ENCODE measurements at regions not wholly inside any gene's neighbourhood (a gene's known extent, or its start where the extent isn't known, plus 50 kb on each side); places are given as distances from the start of the nearest gene placed in this dataset.
A peak's percentile ranks its signal among the peaks of the same experiment; 100 is the strongest.

GRCh38 chr2:42927334-42928160, 135.2 kb upstream of the HAAO start:
- peak in 2 of 3 donors; percentile 72 to 89 for DNase-seq (ENCODE audit: low read depth in 2 of 3, low spot score in 2 of 3)

- no peak for DNase-seq (ENCODE audit: low read depth in 2 of 3, low spot score in 2 of 3)
These were observed 134.3 kb upstream of the HAAO start for GRCh38 chr2:42926434-42927333.

DNA sequence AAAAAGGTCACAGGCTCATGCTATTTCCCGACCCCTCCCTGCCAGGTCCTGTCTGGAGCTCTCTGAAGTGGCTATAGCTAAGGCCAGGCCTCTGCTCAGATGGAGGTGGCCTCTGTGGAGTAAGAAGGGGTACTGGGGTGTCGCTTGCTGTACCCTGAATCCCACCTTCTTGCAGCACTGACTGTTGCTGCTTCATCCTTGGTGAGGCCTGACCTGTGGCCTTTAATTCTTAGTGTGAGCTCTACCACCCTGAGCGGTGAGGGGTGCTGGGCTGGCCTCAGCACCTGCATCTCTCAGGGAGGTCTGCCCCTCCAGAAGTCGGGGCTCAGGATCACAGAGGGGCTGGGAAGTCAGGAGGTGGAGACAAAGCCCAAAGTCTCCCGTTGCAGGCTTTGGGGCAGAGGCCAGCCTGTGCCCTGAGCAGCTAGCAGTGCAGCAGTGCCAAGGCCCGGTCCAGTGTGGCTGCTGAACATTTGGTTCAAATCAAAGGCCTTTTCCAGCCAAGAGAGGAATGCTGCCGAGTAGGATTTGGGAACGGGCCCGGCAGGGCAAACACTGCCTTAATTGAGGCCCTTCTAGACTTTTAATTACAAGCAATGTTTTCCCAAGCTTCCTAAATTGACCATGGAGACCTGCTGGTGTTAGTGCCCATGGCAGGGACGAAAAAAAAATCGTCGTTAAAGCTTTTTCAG, 133.5 kb upstream of the HAAO start:
- DNase-seq (ENCODE audit: low read depth in 2 of 3, low spot score in 2 of 3) = no peak

DNA sequence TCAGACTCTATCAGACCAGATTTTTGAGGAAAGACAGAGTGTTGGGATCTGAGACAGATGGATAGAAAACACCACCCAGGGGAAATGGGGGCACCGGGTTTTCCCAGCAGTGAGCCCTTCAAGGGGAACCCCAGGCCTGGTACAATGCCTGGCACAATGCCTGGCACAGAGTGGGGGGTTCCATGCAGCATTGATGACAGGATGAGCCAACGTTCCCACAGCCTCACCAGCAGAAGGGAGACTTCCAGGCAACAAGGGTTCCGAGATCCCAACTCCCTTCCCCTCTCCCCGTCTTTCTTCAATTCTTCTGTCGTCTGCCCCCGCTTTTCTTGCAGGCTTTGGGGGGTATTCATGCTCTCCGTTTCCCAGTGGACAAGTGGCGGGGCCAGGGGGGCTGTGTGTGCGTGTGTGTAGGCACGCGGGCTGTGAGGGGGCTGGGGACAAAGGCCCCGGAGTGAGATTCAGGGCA, 132.1 kb upstream of the HAAO start:
- no peak for DNase-seq (ENCODE audit: low read depth in 2 of 3, low spot score in 2 of 3)

GRCh38 chr2:42923580-42924417, 131.4 kb upstream of the HAAO start:
- DNase-seq (ENCODE audit: low read depth in 2 of 3, low spot score in 2 of 3) = no peak

GRCh38 chr2:42922790-42923579, 130.6 kb upstream of the HAAO start:
- no peak for DNase-seq (ENCODE audit: low read depth in 2 of 3, low spot score in 2 of 3)

GRCh38 chr2:42922293-42922692, 129.9 kb upstream of the HAAO start:
- no peak for DNase-seq (ENCODE audit: low read depth in 2 of 3, low spot score in 2 of 3)

DNA sequence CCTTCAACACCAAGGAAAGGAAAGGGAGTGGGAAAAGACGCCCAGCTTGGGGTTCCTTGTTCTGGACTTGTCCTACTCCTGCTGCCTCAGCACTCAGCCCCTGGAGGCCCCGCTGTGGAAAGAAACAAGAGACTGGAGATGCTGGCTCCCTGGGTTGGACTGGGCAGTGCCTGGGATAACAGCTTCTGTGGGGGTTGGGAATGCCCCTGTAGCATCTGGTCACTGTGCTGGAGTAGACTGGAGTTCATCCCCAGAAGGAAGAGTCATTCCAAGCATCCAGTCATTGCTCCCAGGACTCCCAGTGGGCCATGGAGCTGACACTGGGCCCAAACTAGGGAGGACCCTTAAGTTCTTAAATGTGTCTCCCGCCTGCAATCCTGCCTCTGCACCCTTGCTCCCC, 129.3 kb upstream of the HAAO start:
- no peak for DNase-seq (ENCODE audit: low read depth in 2 of 3, low spot score in 2 of 3)

DNA sequence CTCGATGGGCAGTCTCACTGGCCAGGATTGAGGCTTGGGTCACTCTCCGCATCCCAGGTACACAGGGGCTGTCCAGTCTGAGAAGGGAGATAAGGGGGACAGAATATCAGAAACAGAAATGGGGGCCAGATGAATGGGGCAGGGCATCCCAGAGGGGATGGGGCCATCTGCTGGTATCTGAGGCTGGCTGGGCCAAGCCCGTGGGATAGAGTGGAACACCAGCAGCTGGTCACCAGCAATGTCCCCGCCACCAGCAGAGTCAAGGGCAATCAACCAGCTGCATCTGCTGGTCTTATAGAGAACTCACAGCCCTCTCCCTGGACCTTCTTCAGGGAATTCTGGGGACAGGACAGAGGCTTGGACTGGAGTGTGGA, 128.8 kb upstream of the HAAO start:
- no peak for DNase-seq (ENCODE audit: low read depth in 2 of 3, low spot score in 2 of 3)

DNA sequence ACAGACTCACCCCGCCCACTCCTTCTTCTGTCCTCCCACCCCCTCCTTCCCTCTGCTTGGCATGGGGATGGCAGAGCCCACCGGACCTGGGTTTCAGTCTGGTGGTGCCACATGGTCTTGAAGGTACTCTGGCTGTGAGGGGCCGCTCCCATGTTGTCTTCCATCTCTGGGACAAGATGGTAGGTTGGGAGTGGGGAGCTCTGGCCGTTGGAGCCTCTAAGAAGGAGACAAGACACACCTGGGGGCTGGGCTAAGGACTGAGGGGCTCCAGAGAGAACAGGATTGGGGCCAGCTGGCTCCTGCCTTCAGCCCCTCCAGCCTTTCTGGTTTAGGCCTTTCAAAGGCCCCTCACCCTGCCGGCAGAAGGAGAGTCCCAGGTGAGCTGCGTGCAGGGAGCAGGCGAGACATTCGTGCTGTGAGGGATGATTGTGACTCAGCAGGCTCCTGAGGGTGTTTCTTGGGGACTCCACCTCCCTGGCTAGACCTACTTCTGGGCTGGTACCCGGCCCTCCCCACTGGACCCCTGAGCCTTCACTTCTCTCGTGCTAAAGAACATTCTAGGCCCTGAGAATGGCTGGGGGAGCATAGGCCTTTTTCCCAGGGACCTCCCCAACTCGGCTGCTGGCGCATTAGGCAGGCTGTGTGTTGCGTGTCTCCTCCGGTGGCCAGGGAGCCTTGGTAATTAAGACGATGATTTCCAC, 128.2 kb upstream of the HAAO start:
- no peak for DNase-seq (ENCODE audit: low read depth in 2 of 3, low spot score in 2 of 3)

- no peak for DNase-seq (ENCODE audit: low read depth in 2 of 3, low spot score in 2 of 3)
These were observed 126.4 kb upstream of the HAAO start for GRCh38 chr2:42918671-42919318.

- no peak for DNase-seq (ENCODE audit: low read depth in 2 of 3, low spot score in 2 of 3)
These were observed 125.7 kb upstream of the HAAO start for GRCh38 chr2:42918041-42918440.

DNA sequence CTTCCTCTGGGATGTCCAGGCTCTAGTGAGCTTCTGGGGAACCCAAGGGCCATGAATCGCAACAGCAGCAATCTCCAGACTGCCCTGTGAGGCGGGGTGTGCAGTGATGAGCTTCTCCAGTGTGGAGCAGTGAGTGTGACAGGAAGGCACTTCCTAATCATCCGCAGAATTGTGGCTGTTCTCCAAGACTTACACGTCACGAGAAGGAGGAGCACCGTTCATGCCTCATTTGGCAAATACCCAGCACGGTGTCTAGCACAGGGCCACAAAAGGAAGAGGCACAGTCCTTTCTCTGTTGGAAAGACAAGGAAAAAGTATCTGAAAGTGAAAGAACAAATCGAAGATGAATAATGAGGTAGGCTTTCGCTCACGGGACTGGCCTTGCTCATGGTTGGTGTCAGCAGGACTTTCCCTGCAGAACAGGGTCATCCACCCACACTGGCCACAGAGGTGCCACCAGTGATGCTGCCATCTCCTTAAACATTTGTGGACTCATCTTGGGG, 125.1 kb upstream of the HAAO start:
- no peak for DNase-seq (ENCODE audit: low read depth in 2 of 3, low spot score in 2 of 3)

- no peak for DNase-seq (ENCODE audit: low read depth in 2 of 3, low spot score in 2 of 3)
These were observed 123.9 kb upstream of the HAAO start for GRCh38 chr2:42916324-42916723.

DNA sequence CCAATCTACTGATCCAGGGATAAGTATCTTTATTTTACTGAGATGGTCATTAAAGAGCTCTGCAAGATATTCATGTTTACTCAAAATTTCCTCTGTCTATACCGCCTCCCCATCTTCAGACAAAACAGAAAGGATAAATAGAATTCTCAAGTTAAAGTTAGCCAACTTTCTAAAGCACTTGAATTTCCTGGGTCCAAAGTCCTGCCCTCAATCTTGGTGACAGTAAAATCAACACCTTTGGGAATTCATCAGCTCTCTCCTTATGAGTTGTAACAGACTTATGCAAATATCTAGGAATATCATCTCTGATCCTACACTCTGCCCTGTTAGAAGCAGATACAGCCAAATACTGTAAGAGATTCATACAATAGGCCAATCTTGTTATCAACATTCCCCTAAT, 122.5 kb upstream of the HAAO start:
- DNase-seq (ENCODE audit: low read depth in 2 of 3, low spot score in 2 of 3) = no peak

DNA sequence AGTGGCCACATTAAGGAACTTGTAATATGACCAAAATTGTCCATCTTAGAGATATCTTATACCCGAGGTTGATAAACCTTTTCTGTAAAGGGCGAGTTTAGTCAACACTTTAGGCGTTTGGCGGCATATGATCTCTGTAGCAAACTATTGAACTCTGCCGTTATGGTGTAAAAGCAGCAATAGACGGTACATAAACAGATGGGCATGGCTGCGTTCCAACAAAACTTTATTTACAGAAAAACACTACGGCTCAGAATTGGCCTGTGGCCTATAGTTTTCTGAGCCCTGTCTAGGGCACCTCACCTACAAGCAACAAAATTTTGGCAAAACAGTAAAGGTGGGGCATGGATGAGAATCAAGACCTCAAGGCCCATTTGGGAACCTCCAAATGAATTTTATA, 121.9 kb upstream of the HAAO start:
- DNase-seq (ENCODE audit: low read depth in 2 of 3, low spot score in 2 of 3) = no peak

DNA sequence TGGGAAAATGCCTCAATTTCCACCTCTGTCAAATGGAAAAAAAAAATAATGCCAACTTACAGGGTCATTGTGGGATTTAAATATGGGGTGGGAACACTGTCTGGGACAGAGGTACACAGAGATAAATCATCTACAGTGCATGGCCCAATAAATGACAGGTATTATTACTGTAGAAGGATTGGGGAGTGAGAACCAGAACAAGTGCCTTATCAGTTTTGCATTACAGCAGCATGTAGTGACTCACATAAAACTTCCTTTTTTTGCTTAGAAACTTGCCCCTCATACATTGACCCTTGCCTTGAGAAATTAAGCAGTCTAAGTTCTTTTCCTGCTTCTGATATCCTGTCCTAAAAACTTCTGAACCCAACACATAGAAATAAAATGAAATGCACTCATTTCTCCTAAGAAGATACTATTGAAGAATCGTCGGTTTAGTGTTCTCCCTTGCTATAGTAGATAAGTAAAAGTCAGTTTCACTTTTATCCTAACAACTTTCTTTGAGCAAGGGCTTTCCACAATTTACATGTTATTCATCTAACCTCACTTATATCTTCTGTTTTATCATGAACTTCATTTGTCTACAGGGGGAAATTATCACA, 121.0 kb upstream of the HAAO start:
- DNase-seq (ENCODE audit: low read depth in 2 of 3, low spot score in 2 of 3) = peak in 1 of 3 donors; percentile 49

All from hematopoietic multipotent progenitor cell (in vitro differentiated cells).